Nephron (organoid): ENCODE measurements at regions not wholly inside any gene's neighbourhood (a gene's known extent, or its start where the extent isn't known, plus 50 kb on each side); places are given as distances from the start of the nearest gene placed in this dataset.

Source experiments
- H3K27ac Mint-ChIP-seq, 3 experiments: 2 replicates each; pipeline ENCODE4 v1.8.0; 2020; ENCODE audit warnings: mixed read lengths in 3 of 3, mild to moderate bottlenecking in 2 of 3, moderate library complexity in 1 of 3
- H3K27me3 Mint-ChIP-seq: 2 replicates; pipeline ENCODE4 v1.8.0; 2021; ENCODE audit warnings: low read depth, mild to moderate bottlenecking, moderate library complexity, mixed read lengths
- H3K36me3 Mint-ChIP-seq: 2 replicates; pipeline ENCODE4 v1.8.0; 2020; ENCODE audit warnings: low read depth, mixed read lengths
- H3K4me1 Mint-ChIP-seq: 2 replicates; pipeline ENCODE4 v1.8.0; 2020; ENCODE audit warnings: mixed read lengths
- H3K4me3 Mint-ChIP-seq, 3 experiments: 2 replicates each; pipeline ENCODE4 v1.8.0; 2020; ENCODE audit warnings: mild to moderate bottlenecking in 3 of 3, mixed read lengths in 3 of 3, moderate library complexity in 2 of 3
- H3K9me3 Mint-ChIP-seq: 2 replicates; pipeline ENCODE4 v1.8.0; 2020; ENCODE audit warnings: mixed read lengths
- CTCF ChIP-seq, 3 experiments: fragments of 200-600 bp; sonication (generic); IDR thresholded peaks; one replicate each; pipeline ENCODE4 v1.5.0; 2021; ENCODE audit warnings: antibody characterized with exemption in 3 of 3; ENCODE audit not compliant: unreplicated experiment in 3 of 3

GRCh38 chr10:81031774-81032173, 494.1 kb downstream of the SH2D4B start:
- Mint-ChIP-seq H3K27ac (no peak overlapping the region), H3K4me1 (no peaks in the 10 kb centered on the region), H3K27me3 (no peaks in the 10 kb centered on the region)

GRCh38 chr10:81034383-81034782, 496.7 kb downstream of the SH2D4B start:
- Mint-ChIP-seq H3K36me3 (no peaks in the 10 kb centered on the region), H3K27ac (no peak overlapping the region), H3K9me3 (peaks cover 12% of the 10 kb centered on the region), H3K27me3 (no peaks in the 10 kb centered on the region), H3K4me3 (no peak overlapping the region), H3K4me1 (no peaks in the 10 kb centered on the region)
- TF ChIP-seq CTCF (IDR thresholded peaks at IDR 0.05; ENCODE audit: unreplicated experiment in 3 of 3) = no peak

More at GRCh38 chr10:81031774-81032173, 494.1 kb downstream of the SH2D4B start:
- TF ChIP-seq CTCF (IDR thresholded peaks at IDR 0.05; ENCODE audit: unreplicated experiment in 3 of 3) = no peak
- no peaks in the 10 kb centered on the region for H3K36me3 Mint-ChIP-seq
- H3K9me3 Mint-ChIP-seq = peaks cover 13% of the 10 kb centered on the region
- no peak overlapping the region for H3K4me3 Mint-ChIP-seq

DNA sequence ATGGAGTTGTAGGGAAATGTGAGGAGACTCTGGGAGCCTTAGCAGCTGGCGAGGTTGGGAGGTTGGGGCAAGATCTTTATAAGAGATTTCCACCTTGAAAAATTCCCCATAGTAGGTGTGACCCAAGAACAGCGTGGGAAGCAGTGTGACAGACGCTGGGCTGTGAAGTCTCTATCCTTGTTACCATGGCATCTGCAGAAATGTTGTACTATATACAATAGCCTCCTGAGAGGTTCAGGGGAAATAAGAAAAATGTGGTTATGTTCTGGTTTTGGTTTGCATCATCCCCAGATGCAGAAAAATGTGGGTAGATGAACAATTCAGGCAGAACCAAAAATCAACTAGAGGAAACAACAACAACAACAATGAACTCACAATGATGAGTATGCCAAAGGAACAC, 498.6 kb downstream of the SH2D4B start:
- no peak for TF ChIP-seq CTCF (IDR thresholded peaks at IDR 0.05; ENCODE audit: unreplicated experiment in 3 of 3)
- H3K27me3 Mint-ChIP-seq = no peaks in the 10 kb centered on the region
- no peaks in the 10 kb centered on the region for H3K4me1 Mint-ChIP-seq
- H3K27ac Mint-ChIP-seq = no peak overlapping the region
- no peak overlapping the region for H3K4me3 Mint-ChIP-seq
- peaks cover 13% of the 10 kb centered on the region for H3K9me3 Mint-ChIP-seq
- no peaks in the 10 kb centered on the region for H3K36me3 Mint-ChIP-seq

DNA sequence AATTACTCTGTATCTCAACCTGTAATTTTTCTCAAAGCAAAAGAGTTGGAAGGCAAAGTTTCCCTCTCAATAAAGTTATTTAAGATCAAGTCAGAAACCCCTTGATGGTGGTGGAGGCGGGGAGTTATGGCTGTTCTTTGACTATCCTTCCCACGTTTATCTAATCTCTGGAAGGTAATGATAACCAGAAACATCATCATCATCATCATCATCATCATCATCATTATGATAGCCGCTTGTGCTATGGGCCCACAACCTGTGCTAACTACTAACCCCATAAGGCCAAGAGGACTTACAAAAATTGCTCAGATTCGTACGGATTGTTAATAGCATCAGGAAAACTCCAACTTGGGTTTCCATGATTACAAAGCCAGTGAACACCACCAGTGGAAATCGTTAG, 502.3 kb downstream of the SH2D4B start:
- no peak overlapping the region for H3K4me3 Mint-ChIP-seq
- H3K4me1 Mint-ChIP-seq = peaks cover 12% of the 10 kb centered on the region
- TF ChIP-seq CTCF (IDR thresholded peaks at IDR 0.05; ENCODE audit: unreplicated experiment in 3 of 3) = no peak
- peaks cover 15% of the 10 kb centered on the region for H3K9me3 Mint-ChIP-seq
- H3K27me3 Mint-ChIP-seq = no peaks in the 10 kb centered on the region
- no peak overlapping the region for H3K27ac Mint-ChIP-seq
- no peaks in the 10 kb centered on the region for H3K36me3 Mint-ChIP-seq

DNA sequence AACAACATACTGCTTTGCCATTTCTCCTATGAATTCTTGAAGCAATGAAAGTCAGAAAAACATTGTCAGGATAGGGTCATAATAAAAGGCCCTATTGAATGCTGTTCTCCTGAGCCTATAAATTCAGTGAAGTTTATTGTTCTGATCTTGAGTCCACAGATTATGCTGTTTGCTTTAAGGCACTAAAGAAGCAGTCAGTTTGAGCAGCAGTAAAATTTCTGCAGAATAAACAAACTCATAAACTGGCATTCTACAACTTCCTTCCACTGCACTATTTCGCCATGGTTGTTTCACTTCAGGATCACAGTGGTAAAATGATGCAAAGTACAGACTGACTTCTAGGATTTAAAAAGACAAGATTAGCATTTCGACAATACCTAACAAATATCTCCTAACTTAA, 503.2 kb downstream of the SH2D4B start:
- H3K4me3 Mint-ChIP-seq = no peak overlapping the region
- H3K9me3 Mint-ChIP-seq = peaks cover 14% of the 10 kb centered on the region
- H3K27me3 Mint-ChIP-seq = no peaks in the 10 kb centered on the region
- no peak overlapping the region for H3K27ac Mint-ChIP-seq
- H3K4me1 Mint-ChIP-seq = peaks cover 12% of the 10 kb centered on the region
- no peaks in the 10 kb centered on the region for H3K36me3 Mint-ChIP-seq
- TF ChIP-seq CTCF (IDR thresholded peaks at IDR 0.05; ENCODE audit: unreplicated experiment in 3 of 3) = no peak

GRCh38 chr10:81042647-81043046, 504.9 kb downstream of the SH2D4B start:
- Mint-ChIP-seq H3K36me3 (no peaks in the 10 kb centered on the region), H3K27me3 (no peaks in the 10 kb centered on the region), H3K4me1 (peaks cover 12% of the 10 kb centered on the region), H3K9me3 (peaks cover 12% of the 10 kb centered on the region), H3K27ac (peak overlapping the region in 1 of 3 experiments; percentile 32), H3K4me3 (no peak overlapping the region)
- no peak for TF ChIP-seq CTCF (IDR thresholded peaks at IDR 0.05; ENCODE audit: unreplicated experiment in 3 of 3)
